GM21360 (cell line): ENCODE measurements at regions not wholly inside any gene's neighbourhood (a gene's known extent, or its start where the extent isn't known, plus 50 kb on each side); places are given as distances from the start of the nearest gene placed in this dataset.
"Not testable (repeated sequence)": the region's sequence is repeated elsewhere in the genome, so short reads cannot be mapped to it uniquely, and the experiment has no call there.

ENCODE experiments used
- ATAC-seq: cut with Tn5 transposase; IDR thresholded peaks from one replicate; pipeline ENCODE4 v1.9.1; 2021; ENCODE audit warnings: mild to moderate bottlenecking, moderate library complexity; ENCODE audit not compliant: unreplicated experiment

- no peak for ATAC-seq
Observed at GRCh38 chr6:85135376-85136094, 314.3 kb upstream of the NT5E start.

DNA sequence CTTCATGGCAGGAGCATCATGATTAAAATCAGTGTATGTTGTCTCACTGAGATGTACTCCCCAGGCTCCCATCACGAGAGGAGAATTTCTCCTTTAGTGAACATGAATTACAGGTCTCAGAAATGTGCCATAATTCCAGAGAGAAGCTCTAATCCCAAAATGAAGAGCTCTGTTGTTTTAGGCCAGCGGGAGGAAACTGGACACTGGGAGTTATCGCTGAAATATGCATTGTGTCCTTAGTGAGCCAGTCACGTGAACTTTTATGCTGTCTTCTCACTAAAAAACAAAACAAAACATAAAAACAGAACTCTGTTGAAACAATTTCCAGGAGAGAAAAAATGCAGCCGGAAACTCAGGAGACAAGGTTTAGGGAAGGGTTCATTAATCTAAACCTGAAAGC, 315.7 kb upstream of the NT5E start:
- no peak for ATAC-seq

DNA sequence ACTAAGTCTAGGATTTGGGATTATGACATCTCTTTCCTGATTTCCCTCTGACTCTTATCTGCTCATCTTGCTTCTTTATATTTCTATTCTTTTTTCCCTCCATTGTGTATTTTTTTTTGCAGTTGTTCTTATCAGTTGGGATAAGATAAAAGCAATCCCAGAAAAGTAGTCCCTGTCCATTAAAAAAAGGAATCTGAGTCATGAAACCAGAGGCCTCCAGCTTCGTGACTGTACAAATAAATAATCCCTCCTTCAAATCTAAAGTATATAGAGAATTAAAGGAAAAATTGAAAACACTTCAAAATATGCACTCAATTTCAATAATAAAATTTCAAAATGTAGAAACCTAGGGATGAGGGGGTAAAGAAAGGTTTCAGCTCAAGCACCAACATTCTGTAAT, 317.8 kb upstream of the NT5E start:
- ATAC-seq: no peak

- no peak for ATAC-seq
Observed at GRCh38 chr6:85130743-85131142, 319.1 kb upstream of the NT5E start.

DNA sequence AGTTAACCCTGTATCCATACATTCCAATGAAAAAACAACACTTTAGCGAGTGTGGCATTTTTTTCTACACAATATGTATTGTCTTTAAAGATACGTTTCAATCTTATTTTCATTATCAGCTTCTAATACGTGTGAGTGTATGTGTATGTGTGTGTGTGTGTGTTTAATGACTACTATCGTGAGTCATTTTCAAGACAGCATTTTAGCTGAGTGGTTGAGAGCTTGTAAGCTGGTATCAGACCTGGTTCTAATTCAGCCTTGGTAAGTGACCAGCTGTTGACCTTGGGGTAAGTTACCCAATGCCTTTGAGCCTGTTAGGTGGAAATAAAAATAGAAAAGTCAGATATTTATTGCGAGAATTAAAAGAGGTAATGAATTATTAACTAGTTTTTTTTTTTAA, 320.0 kb upstream of the NT5E start:
- no peak for ATAC-seq

DNA sequence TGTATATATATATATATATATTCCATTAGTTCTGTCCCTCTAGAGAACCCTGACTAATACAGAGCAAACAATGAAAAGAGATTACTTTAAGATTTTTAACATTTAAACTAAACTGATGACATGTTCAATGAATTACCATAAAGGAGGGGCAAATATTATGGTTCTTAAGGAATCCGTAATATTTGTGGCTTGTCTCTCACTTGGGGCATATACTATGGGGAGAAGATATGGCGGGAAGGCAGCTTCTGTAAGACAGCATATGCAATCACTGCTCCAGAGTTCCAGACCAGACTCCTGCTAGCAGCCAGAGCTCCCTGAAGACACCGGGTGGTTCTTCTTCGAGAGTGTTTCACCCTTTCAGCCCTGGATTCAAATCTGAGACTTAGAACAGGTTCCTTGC, 321.1 kb upstream of the NT5E start:
- no peak for ATAC-seq

DNA sequence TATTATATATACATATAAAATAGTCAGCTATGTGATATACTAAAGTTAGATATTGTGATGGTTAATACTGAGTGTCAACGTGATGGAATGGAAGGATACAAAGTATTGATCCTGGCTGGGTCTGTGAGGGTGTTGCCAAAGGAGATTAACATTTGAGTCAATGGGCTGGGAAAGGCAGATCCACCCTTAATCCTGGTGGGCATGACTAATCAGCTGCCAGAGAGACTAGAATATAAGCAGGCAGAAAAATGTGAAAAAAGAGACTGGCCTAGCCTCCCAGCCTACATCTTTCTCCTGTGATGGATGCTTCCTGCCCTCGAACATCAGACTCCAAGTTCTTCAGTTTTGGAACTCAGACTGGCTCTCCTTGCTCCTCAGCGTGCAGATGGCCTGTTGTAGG, 321.6 kb upstream of the NT5E start:
- ATAC-seq: not testable (repeated sequence)

DNA sequence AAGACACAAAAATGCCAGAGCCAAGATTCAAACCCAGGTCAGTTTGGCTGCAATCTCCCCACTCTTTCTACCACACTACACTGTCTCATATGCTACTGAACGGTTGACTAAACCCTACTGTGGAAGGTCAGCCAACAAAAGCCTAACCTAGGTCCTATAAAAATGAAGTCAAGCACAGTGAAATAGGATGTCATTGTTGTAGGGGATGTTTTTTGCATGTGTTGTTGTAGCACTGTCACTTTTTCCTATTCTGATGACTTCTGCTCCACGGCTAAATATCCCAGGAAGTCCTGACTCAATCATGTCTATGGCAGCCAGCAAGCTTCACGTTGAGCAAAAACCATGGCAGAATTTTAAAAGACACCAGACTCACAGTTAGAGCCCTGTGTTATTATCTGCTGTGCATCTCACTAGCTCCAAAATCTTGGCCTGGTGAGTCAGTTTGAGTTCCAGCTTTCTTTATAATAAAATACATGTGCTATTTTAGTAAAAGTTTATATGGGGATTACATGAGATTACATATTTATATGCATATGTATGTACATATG, 322.1 kb upstream of the NT5E start:
- no peak for ATAC-seq

GRCh38 chr6:85127168-85127498, 322.8 kb upstream of the NT5E start:
- no peak for ATAC-seq

DNA sequence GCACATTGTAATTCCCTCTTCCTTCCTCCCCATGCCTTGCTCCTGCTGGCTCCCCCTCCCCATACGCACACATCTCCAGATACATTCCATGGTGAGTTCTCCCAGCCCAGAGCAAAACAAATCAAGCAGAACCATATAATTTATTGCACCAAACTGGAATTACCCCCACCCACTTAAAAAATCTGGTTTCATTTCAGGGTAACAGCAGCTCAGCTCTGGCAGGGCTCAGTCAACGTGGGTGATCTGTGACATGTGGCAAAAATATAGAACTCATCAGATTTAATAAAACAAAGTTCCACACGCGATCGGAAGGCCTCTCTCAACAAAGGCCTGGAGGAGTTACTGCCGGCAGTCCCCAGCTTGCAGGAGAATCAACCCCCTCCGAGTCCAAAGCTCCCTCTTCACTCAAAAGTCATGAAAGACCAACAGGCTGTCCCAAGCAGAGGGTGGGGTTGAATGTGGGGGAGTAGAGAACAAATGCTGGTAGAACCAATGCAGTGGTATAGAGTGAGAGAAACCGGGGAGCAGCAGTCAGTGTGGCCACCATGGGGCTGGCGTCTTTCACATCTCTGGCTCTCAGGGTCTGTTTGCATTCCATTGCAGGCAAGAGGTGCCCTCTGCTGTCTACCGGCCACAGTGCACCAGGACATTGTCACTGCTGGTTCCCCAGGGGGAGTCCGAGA, 323.3 kb upstream of the NT5E start:
- ATAC-seq: peak; percentile 72

DNA sequence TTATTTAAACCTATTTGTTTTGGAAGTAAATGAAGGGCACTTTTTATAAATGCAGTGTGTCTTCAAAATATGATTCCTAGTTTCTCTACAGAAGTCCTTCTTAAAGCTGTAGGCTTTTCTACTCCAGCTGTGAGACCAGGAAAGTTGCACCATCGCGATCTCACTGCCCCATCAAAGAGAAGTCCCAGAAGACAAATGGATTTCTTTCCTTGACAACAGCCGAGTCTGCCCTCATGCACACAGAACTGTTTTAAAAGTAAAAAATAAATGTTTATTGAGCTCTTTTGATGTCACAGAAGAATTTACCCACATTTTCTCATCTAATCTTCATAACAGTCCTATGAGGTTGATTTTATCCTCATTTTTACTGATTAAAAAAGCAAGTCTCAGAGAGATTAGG, 324.4 kb upstream of the NT5E start:
- ATAC-seq: no peak

DNA sequence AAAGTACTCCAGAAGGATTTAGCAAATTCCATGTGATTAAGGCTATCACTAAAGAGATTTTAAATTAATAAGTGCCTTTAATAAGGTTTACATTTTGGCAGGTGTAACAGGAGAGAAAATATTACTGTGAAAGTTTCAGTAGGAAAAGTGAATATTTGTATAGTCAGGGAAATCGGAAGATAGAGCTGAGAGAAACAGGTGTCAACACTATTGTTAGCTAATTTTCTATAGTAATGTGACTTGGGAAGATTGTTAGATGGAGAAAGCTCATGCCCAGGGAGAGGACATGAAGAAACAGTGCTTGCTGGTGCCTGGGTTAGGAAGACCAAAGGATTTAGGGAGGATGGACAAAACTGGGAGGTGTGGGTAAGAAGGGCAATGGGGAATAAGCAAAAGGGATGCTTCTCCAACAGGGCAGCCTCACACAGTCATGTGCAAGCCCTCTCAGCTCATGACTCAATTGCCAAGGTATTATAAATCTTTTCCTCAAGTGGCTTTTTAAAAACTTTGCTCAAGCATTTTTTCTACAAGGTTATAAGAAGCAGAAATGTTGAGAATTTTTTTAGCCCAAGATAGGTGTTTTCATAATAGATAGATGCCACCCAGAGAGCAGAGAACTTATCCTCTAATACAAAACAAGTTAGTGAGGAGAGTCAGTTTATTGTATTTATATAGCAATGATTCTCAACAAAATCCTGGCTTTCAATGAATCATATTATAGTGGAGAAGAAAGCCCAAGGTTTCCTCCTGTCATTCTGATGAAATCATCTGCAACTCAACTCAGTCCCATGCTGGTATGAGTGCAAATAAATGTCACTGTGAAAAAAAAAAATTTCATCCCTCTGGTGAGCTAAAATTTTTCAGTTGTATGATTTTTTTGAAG, 325.2 kb upstream of the NT5E start:
- ATAC-seq: no peak

GRCh38 chr6:85121158-85121557, 328.7 kb upstream of the NT5E start:
- no peak for ATAC-seq

DNA sequence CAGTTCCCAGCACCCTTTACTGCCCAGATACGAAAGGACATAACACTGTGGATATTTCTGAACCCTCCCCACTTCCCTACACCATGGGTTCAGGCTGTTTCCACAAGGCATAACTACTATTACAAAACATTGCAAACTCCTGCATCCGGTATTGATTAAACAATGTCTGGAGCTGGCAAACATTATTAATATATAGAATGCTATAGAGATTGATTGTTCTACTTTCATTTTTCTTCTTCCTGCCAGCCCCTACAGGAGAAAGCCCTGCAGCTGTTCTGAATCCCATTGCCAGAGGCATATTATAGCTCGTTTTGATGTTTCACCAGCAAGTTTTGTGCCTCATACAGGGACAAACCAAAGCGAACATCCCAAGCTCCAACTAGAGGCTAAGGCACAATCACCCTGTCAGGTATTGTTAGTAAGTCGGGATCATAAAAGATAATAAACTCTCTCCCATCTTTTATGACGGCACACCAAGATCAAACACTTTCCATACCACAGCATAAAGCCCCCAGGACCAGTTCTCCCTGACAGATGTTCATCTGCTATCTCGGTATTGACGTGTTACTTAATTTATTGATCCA, 331.1 kb upstream of the NT5E start:
- ATAC-seq: no peak

GRCh38 chr6:85118233-85118632, 331.6 kb upstream of the NT5E start:
- ATAC-seq: no peak

GRCh38 chr6:85116475-85116874, 333.4 kb upstream of the NT5E start:
- ATAC-seq: no peak

- ATAC-seq: no peak
Observed at GRCh38 chr6:85115876-85116275, 334.0 kb upstream of the NT5E start.

GRCh38 chr6:85115376-85115775, 334.5 kb upstream of the NT5E start:
- ATAC-seq: no peak

DNA sequence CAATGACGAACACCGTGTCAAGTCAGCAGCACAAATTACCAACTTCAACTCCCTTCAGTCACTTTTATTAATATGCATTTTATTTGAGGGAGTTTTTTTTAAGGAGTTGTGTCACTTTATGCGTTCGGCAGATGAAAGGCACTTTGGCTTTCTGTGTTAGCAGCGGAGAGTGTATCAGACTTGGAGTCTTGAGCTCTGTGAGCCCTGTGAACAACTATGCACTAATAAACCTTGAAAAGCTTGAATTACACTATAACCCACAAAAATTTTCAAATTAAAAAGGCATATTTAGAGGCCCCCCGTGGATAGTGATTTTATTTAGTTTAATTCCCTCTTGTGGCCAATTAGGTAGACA, 335.3 kb upstream of the NT5E start:
- no peak for ATAC-seq

GRCh38 chr6:85113934-85114580, 335.8 kb upstream of the NT5E start:
- ATAC-seq: no peak

- no peak for ATAC-seq
Observed at GRCh38 chr6:85112540-85112939, 337.3 kb upstream of the NT5E start.
